Neuronal stem cell (in vitro differentiated cells): ENCODE measurements at regions not wholly inside any gene's neighbourhood (a gene's known extent, or its start where the extent isn't known, plus 50 kb on each side); places are given as distances from the start of the nearest gene placed in this dataset.

ENCODE experiments used
- DNase-seq: peaks from one replicate; pipeline ENCODE4 v3.0.0-alpha.2; 2013; ENCODE audit warnings: low spot score
- H2AFZ ChIP-seq: one replicate; pipeline ENCODE4 v1.6.1; 2013; ENCODE audit warnings: mild to moderate bottlenecking, low read length, inconsistent platforms
- H2AK5ac ChIP-seq: 2 replicates; pipeline ENCODE4 v1.6.1; 2013; ENCODE audit warnings: low read depth, mild to moderate bottlenecking, inconsistent platforms, low read length, moderate library complexity, mixed read lengths
- H2BK120ac ChIP-seq: 2 replicates; pipeline ENCODE4 v1.6.1; 2013; ENCODE audit warnings: low read depth, mild to moderate bottlenecking, inconsistent platforms, low read length, moderate library complexity, mixed read lengths
- H2BK12ac ChIP-seq: one replicate; pipeline ENCODE4 v1.6.1; 2013; ENCODE audit warnings: low read length, inconsistent platforms
- H2BK15ac ChIP-seq: 2 replicates; pipeline ENCODE4 v1.6.1; 2013; ENCODE audit warnings: mild to moderate bottlenecking, low read length, inconsistent platforms, mixed read lengths
- H2BK5ac ChIP-seq: one replicate; pipeline ENCODE4 v1.6.1; 2013; ENCODE audit warnings: inconsistent platforms, mild to moderate bottlenecking, low read length, moderate library complexity
- H3K14ac ChIP-seq: one replicate; pipeline ENCODE4 v1.6.1; 2013; ENCODE audit warnings: low read length, inconsistent platforms
- H3K18ac ChIP-seq: 2 replicates; pipeline ENCODE4 v1.6.1; 2013; ENCODE audit warnings: low read length, inconsistent platforms
- H3K23ac ChIP-seq: 2 replicates; pipeline ENCODE4 v1.6.1; 2013; ENCODE audit warnings: low read depth, mild to moderate bottlenecking, mixed read lengths, low read length, inconsistent platforms; ENCODE audit not compliant: poor library complexity
- H3K27ac ChIP-seq: replicated peaks from 3 replicates; pipeline ENCODE4 v1.5.1; 2013; ENCODE audit warnings: low read length, inconsistent platforms
- H3K27me3 ChIP-seq, 3 experiments: 2 replicates each; pipeline ENCODE4 v1.6.1; 2013; ENCODE audit warnings: low read length in 3 of 3, mild to moderate bottlenecking in 2 of 3, inconsistent platforms in 1 of 3, low read depth in 1 of 3, mixed read lengths in 1 of 3, moderate library complexity in 1 of 3; ENCODE audit not compliant: control insufficient read depth in 3 of 3, insufficient read depth in 3 of 3
- H3K36me3 ChIP-seq, 2 donors: replicated peaks in 1 of 2; 2 replicates each; pipeline ENCODE4 v1.6.1; 2013; ENCODE audit warnings: low read length in 2 of 2; ENCODE audit not compliant: control insufficient read depth in 2 of 2, insufficient read depth in 2 of 2
- H3K4ac ChIP-seq: 2 replicates; pipeline ENCODE4 v1.6.1; 2013; ENCODE audit warnings: inconsistent platforms, mild to moderate bottlenecking, low read length, moderate library complexity
- H3K4me1 ChIP-seq, 2 donors: 1 replicate in 1 of 2; 2 replicates in 1 of 2; pipeline ENCODE4 v1.6.1; 2013; ENCODE audit warnings: low read length in 2 of 2, low read depth in 1 of 2; ENCODE audit not compliant: control insufficient read depth in 2 of 2, insufficient read depth in 1 of 2
- H3K4me2 ChIP-seq: one replicate; pipeline ENCODE4 v1.6.1; 2013; ENCODE audit warnings: mild to moderate bottlenecking, low read length, inconsistent platforms; ENCODE audit not compliant: insufficient read depth, poor library complexity, severe bottlenecking
- H3K4me3 ChIP-seq, 2 donors: 2 replicates each; pipeline ENCODE4 v1.5.1; 2013; ENCODE audit warnings: low read length in 2 of 2, mild to moderate bottlenecking in 2 of 2, inconsistent platforms in 1 of 2, moderate library complexity in 1 of 2
- H3K79me1 ChIP-seq: one replicate; pipeline ENCODE4 v1.6.1; 2013; ENCODE audit warnings: low read depth, mild to moderate bottlenecking, inconsistent platforms, low read length, moderate library complexity
- H3K9ac ChIP-seq: one replicate; pipeline ENCODE4 v1.6.1; 2013; ENCODE audit warnings: mild to moderate bottlenecking, low read depth, low read length, inconsistent platforms; ENCODE audit not compliant: poor library complexity
- H3K9me3 ChIP-seq, 2 donors: replicated peaks in 1 of 2; 2 replicates each; pipeline versions ENCODE3 to v1.6.1; 2013; ENCODE audit warnings: low read length in 2 of 2, mild to moderate bottlenecking in 2 of 2, inconsistent platforms in 1 of 2, low read depth in 1 of 2, mixed read lengths in 1 of 2, moderate library complexity in 1 of 2; ENCODE audit not compliant: control insufficient read depth in 2 of 2, insufficient read depth in 1 of 2
- H4K8ac ChIP-seq: one replicate; pipeline ENCODE4 v1.6.1; 2013; ENCODE audit warnings: low read depth, mild to moderate bottlenecking, inconsistent platforms, low read length, moderate library complexity
- H4K91ac ChIP-seq: one replicate; pipeline ENCODE4 v1.6.1; 2013; ENCODE audit warnings: low read length, low read depth, mild to moderate bottlenecking, inconsistent platforms; ENCODE audit not compliant: poor library complexity
- WGBS, 2 donors: extraction: QIAGEN DNeasy Blood & Tissue Kit; methylation state at CpG; one replicate each; pipeline ENCODE4 v1.1.7; 2013; ENCODE audit warnings: missing lambda C conversion rate in 2 of 2, mixed read lengths in 1 of 2; ENCODE audit not compliant: insufficient read length in 2 of 2, insufficient replicate concordance in 1 of 2; ENCODE audit errors: extremely low coverage in 2 of 2; 5-methylcytosine and 5-hydroxymethylcytosine counted together

- Histone ChIP-seq H3K79me1 (no peaks in the 10 kb centered on the region), H2AK5ac (no peak overlapping the region), H2BK15ac (no peak overlapping the region), H2BK5ac (no peak overlapping the region), H2BK120ac (no peak overlapping the region), H4K91ac (no peak overlapping the region), H3K18ac (no peak overlapping the region), H3K9me3 (peaks cover 0 to 3% of the 10 kb centered on the region in 2 donors), H3K36me3 (no peaks in the 10 kb centered on the region), H3K4me2 (no peak overlapping the region), H3K23ac (no peak overlapping the region), H3K4me1 (no peaks in the 10 kb centered on the region), H2BK12ac (no peak overlapping the region), H3K27ac (no peak overlapping the region), H3K27me3 (no peaks in the 10 kb centered on the region), H4K8ac (no peak overlapping the region), H2AFZ (no peak overlapping the region), H3K4ac (no peak overlapping the region), H3K4me3 (no peak overlapping the region), H3K14ac (no peak overlapping the region), H3K9ac (no peak overlapping the region)
- no peak for DNase-seq
- no CpG with 5 or more reads among the region's 3 CpGs for WGBS, 2 donors
These were observed 419.6 kb upstream of the LCORL start for GRCh38 chr4:18441203-18441590.

- no CpG with 5 or more reads among the region's 7 CpGs for WGBS, 2 donors
- no peak for DNase-seq
- H3K27ac ChIP-seq: no peak overlapping the region
These were observed 419.1 kb upstream of the LCORL start for GRCh38 chr4:18440527-18441202.

GRCh38 chr4:18439311-18439710, 417.8 kb upstream of the LCORL start:
- WGBS, 2 donors: no CpG with 5 or more reads among the region's 3 CpGs
- H2AK5ac ChIP-seq: no peak overlapping the region

More at GRCh38 chr4:18440527-18441202, 419.1 kb upstream of the LCORL start:
- Histone ChIP-seq H3K27me3 (no peaks in the 10 kb centered on the region), H3K14ac (no peak overlapping the region), H3K4me1 (no peaks in the 10 kb centered on the region), H2BK5ac (no peak overlapping the region), H3K4me2 (no peak overlapping the region), H2AK5ac (no peak overlapping the region), H2BK120ac (no peak overlapping the region), H3K4ac (no peak overlapping the region), H3K23ac (no peak overlapping the region), H4K91ac (no peak overlapping the region), H3K4me3 (no peak overlapping the region), H3K18ac (no peak overlapping the region), H3K9me3 (peaks cover 0 to 3% of the 10 kb centered on the region in 2 donors), H4K8ac (no peak overlapping the region), H3K36me3 (no peaks in the 10 kb centered on the region), H3K79me1 (no peaks in the 10 kb centered on the region), H2BK15ac (no peak overlapping the region), H3K9ac (no peak overlapping the region), H2BK12ac (no peak overlapping the region), H2AFZ (no peak overlapping the region)

GRCh38 chr4:18435781-18436180, 414.2 kb upstream of the LCORL start:
- no peak overlapping the region for H4K8ac ChIP-seq
- no peak overlapping the region for H2BK5ac ChIP-seq
- no peaks in the 10 kb centered on the region for H3K9me3 ChIP-seq
- no peak for DNase-seq
- no peaks in the 10 kb centered on the region for H3K36me3 ChIP-seq
- H3K4ac ChIP-seq: no peak overlapping the region
- H3K4me2 ChIP-seq: no peak overlapping the region
- no peak overlapping the region for H2BK12ac ChIP-seq
- peaks cover 0 to 2% of the 10 kb centered on the region in 2 donors for H3K4me1 ChIP-seq
- H3K4me3 ChIP-seq: no peak overlapping the region
- H3K23ac ChIP-seq: no peak overlapping the region
- no peak overlapping the region for H2BK15ac ChIP-seq
- no peak overlapping the region for H3K14ac ChIP-seq
- no peak overlapping the region for H4K91ac ChIP-seq
- no peak overlapping the region for H2AK5ac ChIP-seq
- H2BK120ac ChIP-seq: no peak overlapping the region
- H3K18ac ChIP-seq: no peak overlapping the region
- H2AFZ ChIP-seq: no peak overlapping the region
- H3K27me3 ChIP-seq: no peaks in the 10 kb centered on the region
- H3K27ac ChIP-seq: no peak overlapping the region
- no peaks in the 10 kb centered on the region for H3K79me1 ChIP-seq
- no peak overlapping the region for H3K9ac ChIP-seq

More at GRCh38 chr4:18439311-18439710, 417.8 kb upstream of the LCORL start:
- no peak overlapping the region for H2BK120ac ChIP-seq
- no peak overlapping the region for H3K4me3 ChIP-seq
- no peak overlapping the region for H3K18ac ChIP-seq
- no peak for DNase-seq
- no peak overlapping the region for H2AFZ ChIP-seq
- H3K9ac ChIP-seq: no peak overlapping the region
- no peak overlapping the region for H2BK15ac ChIP-seq
- no peak overlapping the region for H4K91ac ChIP-seq
- no peaks in the 10 kb centered on the region for H3K36me3 ChIP-seq
- H3K4me1 ChIP-seq: no peaks in the 10 kb centered on the region
- no peak overlapping the region for H2BK12ac ChIP-seq
- peaks cover 0 to 3% of the 10 kb centered on the region in 2 donors for H3K9me3 ChIP-seq
- no peak overlapping the region for H2BK5ac ChIP-seq
- no peak overlapping the region for H3K23ac ChIP-seq
- H3K27me3 ChIP-seq: no peaks in the 10 kb centered on the region
- no peak overlapping the region for H3K4ac ChIP-seq
- H3K4me2 ChIP-seq: no peak overlapping the region
- no peak overlapping the region for H3K27ac ChIP-seq
- H3K79me1 ChIP-seq: no peaks in the 10 kb centered on the region
- H3K14ac ChIP-seq: no peak overlapping the region
- H4K8ac ChIP-seq: no peak overlapping the region
